ENCODE measurements at regions not wholly inside any gene's neighbourhood (a gene's known extent, or its start where the extent isn't known, plus 50 kb on each side); places are given as distances from the start of the nearest gene placed in this dataset.

DNA sequence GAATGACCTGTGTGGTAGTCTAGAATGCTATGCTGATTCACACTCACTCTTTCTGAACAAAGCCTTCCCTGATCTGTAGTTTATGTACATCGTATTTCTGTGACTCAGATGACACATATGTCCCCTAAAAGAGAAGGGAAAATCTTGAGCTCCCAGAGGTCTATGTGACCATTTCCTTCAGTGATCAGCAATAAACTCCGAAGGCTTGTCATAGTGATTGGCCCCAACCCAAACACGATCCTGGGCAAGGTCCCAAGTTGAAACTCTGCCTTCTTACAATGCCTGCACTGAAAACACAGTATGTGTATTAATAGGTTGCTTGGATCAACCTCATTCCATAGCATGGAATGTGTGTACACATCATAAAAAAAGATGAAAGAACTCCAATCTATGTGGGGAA is 685.8 kb downstream of the MAT2B start:
- no peaks in the 10 kb centered on the region for H4K20me1 ChIP-seq (ENCODE audit: control insufficient read depth, insufficient read depth)
- H3K4me2 ChIP-seq (ENCODE audit: control insufficient read depth, insufficient read depth): no peak overlapping the region
- no TSS peak for BruUV-seq (replicated peaks)
- TF ChIP-seq SMC3 (IDR thresholded peaks at IDR 0.05; ENCODE audit: borderline replicate concordance, low read length) (no peak), ZNF24 (IDR thresholded peaks at IDR 0.05) (no peak), POU2F2 (IDR thresholded peaks at IDR 0.05; ENCODE audit: borderline replicate concordance, low read depth, low read length) (no peak)
- no peak overlapping the region for H3K27ac ChIP-seq (ENCODE audit: control insufficient read depth, insufficient read depth)
- ChIA-PET CTCF (no interaction called here), POLR2A (no interaction called here), SMC1A (ENCODE audit: uncharacterized antibody, unreplicated experiment) (interaction anchor here (1.3 to 1.5 kb wide), 3 partner anchors 9 to 23 kb away, joined by 3 to 6 read pairs (median 4); no protein-coding TSS in a partner anchor), RAD21 (ENCODE audit: unreplicated experiment) (interaction anchor here (0.9 kb wide), 1 partner anchor 9 kb away, joined by 3 read pairs; no protein-coding TSS in a partner anchor)
- H3K9me3 ChIP-seq (replicated peaks; ENCODE audit: control insufficient read depth, insufficient read depth, low read length): no peaks in the 10 kb centered on the region
- no peak for FAIRE-seq
- no peaks in the 10 kb centered on the region for H3K4me1 ChIP-seq (ENCODE audit: control insufficient read depth, insufficient read depth, low read length)
- intact Hi-C loops (cut with micrococcal nuclease; ENCODE audit: unreplicated experiment): no loop called here
- H3K36me3 ChIP-seq (ENCODE audit: control insufficient read depth in 2 of 2, insufficient read depth in 2 of 2, low read length in 1 of 2): no peaks in the 10 kb centered on the region
- no peak overlapping the region for H3K4me3 ChIP-seq
- no peak overlapping the region for H2AFZ ChIP-seq (ENCODE audit: control insufficient read depth, low read depth, low read length)
- H3K79me2 ChIP-seq (ENCODE audit: control insufficient read depth, insufficient read depth, low read length): no peaks in the 10 kb centered on the region
- DNase-seq (ENCODE audit: low read depth, low spot score): no peak
- in situ Hi-C loops (cut with MboI): no loop called here
- no peaks in the 10 kb centered on the region for H3K27me3 ChIP-seq (replicated peaks in 1 of 2; ENCODE audit: control insufficient read depth in 2 of 2, insufficient read depth in 2 of 2, low read length in 1 of 2)
- no peak for ATAC-seq
- 4% methylated on average over 3 of the region's 3 CpGs for WGBS (ENCODE audit: insufficient coverage, insufficient replicate concordance, low lambda C conversion rate, missing lambda C conversion rate)
- H3K9ac ChIP-seq (ENCODE audit: control insufficient read depth, insufficient read depth, low read length): no peak overlapping the region

DNA sequence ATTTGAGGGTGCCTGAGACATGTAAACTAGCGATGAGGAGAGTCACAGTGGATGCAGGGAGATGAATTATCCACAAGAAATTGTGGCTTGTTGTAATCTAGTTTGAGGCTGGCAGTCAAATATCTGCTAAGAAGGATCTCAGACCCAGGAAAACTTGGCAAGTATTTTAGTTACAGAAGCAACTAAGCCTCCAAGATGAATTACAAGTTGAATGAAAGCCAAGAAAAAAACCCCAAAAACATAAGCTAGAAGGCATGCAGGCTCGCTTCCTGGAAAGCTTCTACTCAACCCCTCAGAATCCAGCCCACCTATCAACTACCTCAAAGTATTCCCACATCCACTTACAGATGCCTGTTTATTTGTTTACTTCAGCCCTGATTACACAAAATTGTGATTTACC is 696.9 kb downstream of the MAT2B start:
- in situ Hi-C loops (cut with MboI) (no loop called here), intact Hi-C loops (cut with micrococcal nuclease; ENCODE audit: unreplicated experiment) (no loop called here)
- Histone ChIP-seq H2AFZ (ENCODE audit: control insufficient read depth, low read depth, low read length) (no peak overlapping the region), H3K27ac (ENCODE audit: control insufficient read depth, insufficient read depth) (no peak overlapping the region), H3K9me3 (replicated peaks; ENCODE audit: control insufficient read depth, insufficient read depth, low read length) (no peaks in the 10 kb centered on the region), H3K4me3 (no peak overlapping the region), H3K4me1 (ENCODE audit: control insufficient read depth, insufficient read depth, low read length) (no peaks in the 10 kb centered on the region), H3K79me2 (ENCODE audit: control insufficient read depth, insufficient read depth, low read length) (no peaks in the 10 kb centered on the region), H3K36me3 (ENCODE audit: control insufficient read depth in 2 of 2, insufficient read depth in 2 of 2, low read length in 1 of 2) (no peaks in the 10 kb centered on the region), H3K9ac (ENCODE audit: control insufficient read depth, insufficient read depth, low read length) (no peak overlapping the region), H4K20me1 (ENCODE audit: control insufficient read depth, insufficient read depth) (no peaks in the 10 kb centered on the region), H3K4me2 (ENCODE audit: control insufficient read depth, insufficient read depth) (no peak overlapping the region), H3K27me3 (replicated peaks in 1 of 2; ENCODE audit: control insufficient read depth in 2 of 2, insufficient read depth in 2 of 2, low read length in 1 of 2) (no peaks in the 10 kb centered on the region)
- no TSS peak for BruUV-seq (replicated peaks)
- FAIRE-seq: no peak
- ChIA-PET CTCF (no interaction called here), POLR2A (no interaction called here), RAD21 (ENCODE audit: unreplicated experiment) (no interaction called here), SMC1A (ENCODE audit: uncharacterized antibody, unreplicated experiment) (interaction anchor here (1.2 to 1.4 kb wide), 2 partner anchors 9 to 25 kb away, joined by 3 read pairs; no protein-coding TSS in a partner anchor)
- DNase-seq (ENCODE audit: low read depth, low spot score): no peak
- 4% methylated on average over 2 of the region's 2 CpGs for WGBS (ENCODE audit: insufficient coverage, insufficient replicate concordance, low lambda C conversion rate, missing lambda C conversion rate)
- ATAC-seq: no peak
- TF ChIP-seq NR2F1 (conservative IDR thresholded peaks at IDR 0.05): no peak
- TF ChIP-seq, protein P1, sequence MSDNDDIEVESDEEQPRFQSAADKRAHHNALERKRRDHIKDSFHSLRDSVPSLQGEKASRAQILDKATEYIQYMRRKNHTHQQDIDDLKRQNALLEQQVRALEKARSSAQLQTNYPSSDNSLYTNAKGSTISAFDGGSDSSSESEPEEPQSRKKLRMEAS (IDR thresholded peaks at IDR 0.05; ENCODE audit: low read depth, low read length): no peak
- TF ChIP-seq, protein P2, sequence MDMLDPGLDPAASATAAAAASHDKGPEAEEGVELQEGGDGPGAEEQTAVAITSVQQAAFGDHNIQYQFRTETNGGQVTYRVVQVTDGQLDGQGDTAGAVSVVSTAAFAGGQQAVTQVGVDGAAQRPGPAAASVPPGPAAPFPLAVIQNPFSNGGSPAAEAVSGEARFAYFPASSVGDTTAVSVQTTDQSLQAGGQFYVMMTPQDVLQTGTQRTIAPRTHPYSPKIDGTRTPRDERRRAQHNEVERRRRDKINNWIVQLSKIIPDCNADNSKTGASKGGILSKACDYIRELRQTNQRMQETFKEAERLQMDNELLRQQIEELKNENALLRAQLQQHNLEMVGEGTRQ (IDR thresholded peaks at IDR 0.05; ENCODE audit: borderline replicate concordance, low read depth, low read length): no peak
- TF ChIP-seq EP300 (IDR thresholded peaks at IDR 0.05; ENCODE audit: borderline replicate concordance in 1 of 2, control insufficient read depth in 1 of 2, low read depth in 2 of 2, low read length in 2 of 2): no peak
- TF ChIP-seq SMAD5 (IDR thresholded peaks at IDR 0.05; ENCODE audit: low read depth): no peak
- TF ChIP-seq, protein P3, sequence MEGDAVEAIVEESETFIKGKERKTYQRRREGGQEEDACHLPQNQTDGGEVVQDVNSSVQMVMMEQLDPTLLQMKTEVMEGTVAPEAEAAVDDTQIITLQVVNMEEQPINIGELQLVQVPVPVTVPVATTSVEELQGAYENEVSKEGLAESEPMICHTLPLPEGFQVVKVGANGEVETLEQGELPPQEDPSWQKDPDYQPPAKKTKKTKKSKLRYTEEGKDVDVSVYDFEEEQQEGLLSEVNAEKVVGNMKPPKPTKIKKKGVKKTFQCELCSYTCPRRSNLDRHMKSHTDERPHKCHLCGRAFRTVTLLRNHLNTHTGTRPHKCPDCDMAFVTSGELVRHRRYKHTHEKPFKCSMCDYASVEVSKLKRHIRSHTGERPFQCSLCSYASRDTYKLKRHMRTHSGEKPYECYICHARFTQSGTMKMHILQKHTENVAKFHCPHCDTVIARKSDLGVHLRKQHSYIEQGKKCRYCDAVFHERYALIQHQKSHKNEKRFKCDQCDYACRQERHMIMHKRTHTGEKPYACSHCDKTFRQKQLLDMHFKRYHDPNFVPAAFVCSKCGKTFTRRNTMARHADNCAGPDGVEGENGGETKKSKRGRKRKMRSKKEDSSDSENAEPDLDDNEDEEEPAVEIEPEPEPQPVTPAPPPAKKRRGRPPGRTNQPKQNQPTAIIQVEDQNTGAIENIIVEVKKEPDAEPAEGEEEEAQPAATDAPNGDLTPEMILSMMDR (IDR thresholded peaks at IDR 0.05 in 2 of 3, conservative IDR thresholded peaks at IDR 0.05 in 1 of 3; ENCODE audit: control insufficient read depth in 2 of 3, extremely low read depth in 1 of 3, insufficient read depth in 1 of 3, low read depth in 3 of 3, low read length in 3 of 3): no peak
- TF ChIP-seq, protein P4, sequence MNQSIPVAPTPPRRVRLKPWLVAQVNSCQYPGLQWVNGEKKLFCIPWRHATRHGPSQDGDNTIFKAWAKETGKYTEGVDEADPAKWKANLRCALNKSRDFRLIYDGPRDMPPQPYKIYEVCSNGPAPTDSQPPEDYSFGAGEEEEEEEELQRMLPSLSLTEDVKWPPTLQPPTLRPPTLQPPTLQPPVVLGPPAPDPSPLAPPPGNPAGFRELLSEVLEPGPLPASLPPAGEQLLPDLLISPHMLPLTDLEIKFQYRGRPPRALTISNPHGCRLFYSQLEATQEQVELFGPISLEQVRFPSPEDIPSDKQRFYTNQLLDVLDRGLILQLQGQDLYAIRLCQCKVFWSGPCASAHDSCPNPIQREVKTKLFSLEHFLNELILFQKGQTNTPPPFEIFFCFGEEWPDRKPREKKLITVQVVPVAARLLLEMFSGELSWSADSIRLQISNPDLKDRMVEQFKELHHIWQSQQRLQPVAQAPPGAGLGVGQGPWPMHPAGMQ (IDR thresholded peaks at IDR 0.05; ENCODE audit: borderline replicate concordance): no peak
- TF ChIP-seq JUNB (IDR thresholded peaks at IDR 0.05): no peak
- TF ChIP-seq POLR2AphosphoS5 (IDR thresholded peaks at IDR 0.05; ENCODE audit: low read length): no peak
- no peak for TF ChIP-seq IKZF2 (IDR thresholded peaks at IDR 0.05)
- no peak for TF ChIP-seq RFX5 (IDR thresholded peaks at IDR 0.05; ENCODE audit: low read depth, low read length)
- TF ChIP-seq PAX8 (IDR thresholded peaks at IDR 0.05): no peak

All from GM12878 (cell line).